ENCODE measurements at regions not wholly inside any gene's neighbourhood (a gene's known extent, or its start where the extent isn't known, plus 50 kb on each side); places are given as distances from the start of the nearest gene placed in this dataset.

DNA sequence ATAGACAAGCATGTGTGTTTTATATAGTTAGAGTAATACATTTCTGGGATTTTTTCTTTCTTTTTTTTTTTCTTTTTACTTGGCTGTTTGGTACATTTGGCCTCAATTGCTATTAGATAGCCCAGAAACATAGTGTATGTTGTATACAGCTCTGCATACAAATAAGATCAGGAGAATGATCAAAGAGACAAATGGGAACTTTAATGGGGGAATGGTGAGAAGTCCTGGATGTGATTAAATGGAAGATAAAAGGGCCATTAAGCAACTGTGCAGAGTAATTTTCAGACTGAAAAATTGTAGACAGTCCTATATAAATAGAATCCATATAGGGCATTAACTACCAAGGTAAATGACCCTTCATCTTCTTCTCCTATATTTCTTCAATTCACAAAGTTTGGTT lies 575.6 kb downstream of the EBF1 start:
- DNase-seq (ENCODE audit: low spot score), result no peak
- Histone ChIP-seq H3K27me3 (replicated peaks; ENCODE audit: insufficient read depth) (no peaks in the 10 kb centered on the region), H3K4me1 (ENCODE audit: control insufficient read depth in 1 of 2, low read depth in 2 of 2) (peaks cover 4 to 5% of the 10 kb centered on the region in 2 donors), H3K36me3 (no peaks in the 10 kb centered on the region), H3K4me3 (no peak overlapping the region), H3K27ac (no peak overlapping the region), H3K9me3 (no peaks in the 10 kb centered on the region)
- ATAC-seq (ENCODE audit: insufficient number of reproducible peaks, low FRiP score, low read depth), result no peak
- TF ChIP-seq, protein P1, sequence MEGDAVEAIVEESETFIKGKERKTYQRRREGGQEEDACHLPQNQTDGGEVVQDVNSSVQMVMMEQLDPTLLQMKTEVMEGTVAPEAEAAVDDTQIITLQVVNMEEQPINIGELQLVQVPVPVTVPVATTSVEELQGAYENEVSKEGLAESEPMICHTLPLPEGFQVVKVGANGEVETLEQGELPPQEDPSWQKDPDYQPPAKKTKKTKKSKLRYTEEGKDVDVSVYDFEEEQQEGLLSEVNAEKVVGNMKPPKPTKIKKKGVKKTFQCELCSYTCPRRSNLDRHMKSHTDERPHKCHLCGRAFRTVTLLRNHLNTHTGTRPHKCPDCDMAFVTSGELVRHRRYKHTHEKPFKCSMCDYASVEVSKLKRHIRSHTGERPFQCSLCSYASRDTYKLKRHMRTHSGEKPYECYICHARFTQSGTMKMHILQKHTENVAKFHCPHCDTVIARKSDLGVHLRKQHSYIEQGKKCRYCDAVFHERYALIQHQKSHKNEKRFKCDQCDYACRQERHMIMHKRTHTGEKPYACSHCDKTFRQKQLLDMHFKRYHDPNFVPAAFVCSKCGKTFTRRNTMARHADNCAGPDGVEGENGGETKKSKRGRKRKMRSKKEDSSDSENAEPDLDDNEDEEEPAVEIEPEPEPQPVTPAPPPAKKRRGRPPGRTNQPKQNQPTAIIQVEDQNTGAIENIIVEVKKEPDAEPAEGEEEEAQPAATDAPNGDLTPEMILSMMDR (IDR thresholded peaks at IDR 0.05), result no peak

DNA sequence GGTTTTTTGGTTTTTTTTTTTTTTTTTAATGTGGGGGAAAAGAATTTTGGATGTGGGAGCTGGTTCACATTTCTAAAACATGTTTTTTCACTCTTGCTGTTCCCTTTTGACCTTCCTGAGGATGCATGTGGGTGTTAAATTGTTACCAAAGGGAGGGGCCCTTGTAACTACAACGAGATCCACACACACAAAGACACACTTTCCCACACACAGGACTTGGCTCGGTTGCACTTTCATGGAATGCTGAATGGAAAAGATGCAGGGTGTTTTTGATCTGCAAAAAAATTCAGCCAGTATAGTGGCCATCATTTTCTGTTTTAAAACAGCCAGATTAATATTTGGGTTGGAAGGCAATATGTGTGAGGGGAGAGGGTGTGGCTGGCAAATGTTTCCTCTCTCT lies 576.9 kb downstream of the EBF1 start:
- H3K27ac ChIP-seq, result no peak overlapping the region
- H3K4me3 ChIP-seq, result no peak overlapping the region
- H3K4me1 ChIP-seq (ENCODE audit: control insufficient read depth in 1 of 2, low read depth in 2 of 2), result peaks cover 4 to 5% of the 10 kb centered on the region in 2 donors
- DNase-seq (ENCODE audit: low spot score), result no peak
- TF ChIP-seq, protein P1 (IDR thresholded peaks at IDR 0.05), result no peak
- H3K36me3 ChIP-seq, result no peaks in the 10 kb centered on the region
- H3K9me3 ChIP-seq, result no peaks in the 10 kb centered on the region
- ATAC-seq (ENCODE audit: insufficient number of reproducible peaks, low FRiP score, low read depth), result no peak
- no peaks in the 10 kb centered on the region for H3K27me3 ChIP-seq (replicated peaks; ENCODE audit: insufficient read depth)

DNA sequence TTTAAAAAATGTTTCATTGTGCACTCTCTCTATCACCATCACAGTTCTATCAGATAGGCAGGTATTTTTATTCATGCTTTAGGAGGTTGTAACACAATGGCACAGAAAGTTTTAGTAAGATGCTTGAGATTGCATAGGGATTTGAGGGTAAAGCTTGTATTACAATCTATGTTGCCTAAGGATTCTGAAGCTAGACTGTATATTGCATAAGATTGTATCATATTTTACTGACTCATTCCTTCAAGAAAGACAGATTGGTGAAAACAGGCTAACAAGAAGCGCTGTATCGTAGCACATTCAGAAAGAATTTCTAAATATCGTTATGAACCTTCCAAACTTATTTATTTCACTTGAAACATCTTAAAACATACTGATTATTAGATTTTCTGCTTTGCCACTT lies 577.7 kb downstream of the EBF1 start:
- DNase-seq (ENCODE audit: low spot score) (no peak), ATAC-seq (ENCODE audit: insufficient number of reproducible peaks, low FRiP score, low read depth) (no peak)
- Histone ChIP-seq H3K4me1 (ENCODE audit: control insufficient read depth in 1 of 2, low read depth in 2 of 2) (peaks cover 4 to 5% of the 10 kb centered on the region in 2 donors), H3K9me3 (no peaks in the 10 kb centered on the region), H3K4me3 (no peak overlapping the region), H3K27ac (no peak overlapping the region), H3K27me3 (replicated peaks; ENCODE audit: insufficient read depth) (no peaks in the 10 kb centered on the region), H3K36me3 (no peaks in the 10 kb centered on the region)
- TF ChIP-seq, protein P1 (IDR thresholded peaks at IDR 0.05), result no peak

DNA sequence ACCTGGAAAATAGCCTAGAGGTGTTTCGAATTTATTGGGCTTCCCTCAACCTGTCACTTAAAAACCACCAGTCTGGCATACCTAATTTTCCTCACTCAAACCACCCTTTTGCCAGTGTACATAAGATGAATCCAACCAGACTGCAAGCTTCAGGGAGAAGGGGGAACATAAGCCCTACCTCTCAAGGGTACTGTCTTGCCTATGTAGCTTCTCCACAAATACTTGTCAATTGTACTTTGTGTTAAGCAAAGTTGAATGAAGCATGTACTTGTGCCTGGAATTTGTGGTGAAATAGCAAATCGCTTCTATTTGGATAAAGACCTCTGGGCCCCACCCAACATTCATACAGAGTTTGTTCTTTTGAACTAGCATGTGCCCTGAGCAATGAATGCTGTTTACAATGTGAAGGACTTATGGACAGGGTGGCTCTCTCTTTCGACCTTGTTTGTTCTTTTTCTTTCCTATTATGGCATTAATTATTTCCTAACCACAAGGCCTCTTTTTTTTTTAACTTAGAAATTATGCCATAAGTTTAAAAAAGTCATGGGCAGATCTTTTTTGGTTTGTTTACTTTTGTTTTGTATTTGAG lies 580.2 kb downstream of the EBF1 start:
- TF ChIP-seq, protein P1 (IDR thresholded peaks at IDR 0.05), result no peak
- no peak for DNase-seq (ENCODE audit: low spot score)
- Histone ChIP-seq H3K4me3 (no peak overlapping the region), H3K27me3 (replicated peaks; ENCODE audit: insufficient read depth) (no peaks in the 10 kb centered on the region), H3K4me1 (ENCODE audit: control insufficient read depth in 1 of 2, low read depth in 2 of 2) (peaks cover 4 to 5% of the 10 kb centered on the region in 2 donors), H3K9me3 (no peaks in the 10 kb centered on the region), H3K27ac (no peak overlapping the region), H3K36me3 (no peaks in the 10 kb centered on the region)
- ATAC-seq (ENCODE audit: insufficient number of reproducible peaks, low FRiP score, low read depth), result no peak

DNA sequence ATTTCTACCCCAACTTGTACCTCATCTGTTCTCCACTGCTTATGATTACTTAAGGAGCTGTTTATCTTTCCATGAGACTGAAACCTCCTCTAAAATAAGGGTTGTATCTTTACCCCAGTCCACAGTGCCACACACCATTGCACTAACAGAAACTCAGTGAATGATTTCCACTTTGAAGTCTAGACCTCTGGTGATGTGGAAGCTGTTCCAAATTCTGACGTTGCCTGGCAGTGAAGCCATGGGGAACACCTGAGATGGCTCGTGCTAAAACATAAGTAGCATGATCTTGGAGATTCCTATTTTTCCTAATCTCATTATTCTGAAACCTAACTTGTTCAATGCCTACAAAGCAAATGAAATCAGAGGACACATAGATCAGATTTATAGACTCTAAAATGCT lies 583.2 kb downstream of the EBF1 start:
- TF ChIP-seq, protein P1 (IDR thresholded peaks at IDR 0.05), result no peak
- no peak for DNase-seq (ENCODE audit: low spot score)

More for the DNA sequence above, 583.2 kb downstream of the EBF1 start:
- no peaks in the 10 kb centered on the region for H3K4me1 ChIP-seq (ENCODE audit: control insufficient read depth in 1 of 2, low read depth in 2 of 2)
- H3K27ac ChIP-seq, result no peak overlapping the region
- H3K4me3 ChIP-seq, result no peak overlapping the region
- H3K36me3 ChIP-seq, result no peaks in the 10 kb centered on the region
- H3K9me3 ChIP-seq, result no peaks in the 10 kb centered on the region
- H3K27me3 ChIP-seq (replicated peaks; ENCODE audit: insufficient read depth), result no peaks in the 10 kb centered on the region
- no peak for ATAC-seq (ENCODE audit: insufficient number of reproducible peaks, low FRiP score, low read depth)
